ENCODE measurements at regions not wholly inside any gene's neighbourhood (a gene's known extent, or its start where the extent isn't known, plus 50 kb on each side); places are given as distances from the start of the nearest gene placed in this dataset.

DNA sequence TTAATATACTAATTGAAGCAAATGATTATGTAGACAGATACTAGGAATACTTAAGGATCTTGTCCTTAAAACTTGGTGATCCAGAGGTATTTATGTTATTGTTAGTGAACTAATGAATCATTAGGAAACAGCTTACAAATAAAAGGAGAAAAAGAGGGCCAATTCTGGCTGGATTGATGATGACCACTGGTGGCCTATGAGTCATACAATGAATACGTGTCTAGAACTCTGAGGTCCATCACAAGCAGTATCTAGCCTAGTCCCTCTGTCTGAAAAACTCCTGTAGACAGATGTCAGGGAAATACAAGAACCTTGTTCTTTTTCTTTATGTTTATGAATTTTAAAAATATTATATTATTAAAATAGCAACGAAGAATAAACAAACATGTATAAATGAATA lies 51.7 kb upstream of the RTL1 start:
- H3K4me3 Mint-ChIP-seq: no peak overlapping the region
- no peaks in the 10 kb centered on the region for H3K4me1 ChIP-seq (ENCODE audit: control insufficient read depth in 1 of 2, extremely low read depth in 1 of 2, insufficient read depth in 2 of 2, low read length in 2 of 2)
- ChIA-PET CTCF (no interaction called here), POLR2A (no interaction called here)
- H3K27ac Mint-ChIP-seq: no peak overlapping the region
- peaks cover 19 to 20% of the 10 kb centered on the region in 2 donors for H3K27me3 Mint-ChIP-seq
- no peaks in the 10 kb centered on the region for H3K27me3 ChIP-seq (replicated peaks in 1 of 2; ENCODE audit: control insufficient read depth in 2 of 2, extremely low read depth in 1 of 2, insufficient read depth in 2 of 2, low read length in 1 of 2)
- WGBS (ENCODE audit: insufficient coverage): no CpG with 5 or more reads among the region's 2 CpGs
- ATAC-seq (replicated peaks in 1 of 4) (no peak), DNase-seq (no peak)
- H3K4me3 ChIP-seq (ENCODE audit: control insufficient read depth in 1 of 2, extremely low read depth in 1 of 2, low read length in 1 of 2): no peak overlapping the region
- no peak overlapping the region for H3K27ac ChIP-seq (ENCODE audit: low read length)
- no peaks in the 10 kb centered on the region for H3K9me3 Mint-ChIP-seq
- H3K9me3 ChIP-seq: no peaks in the 10 kb centered on the region
- H3K36me3 ChIP-seq (ENCODE audit: control insufficient read depth in 2 of 2, extremely low read depth in 1 of 2, insufficient read depth in 1 of 2, low read length in 1 of 2): no peaks in the 10 kb centered on the region
- no peaks in the 10 kb centered on the region for H3K4me1 Mint-ChIP-seq
- H3K36me3 Mint-ChIP-seq: no peaks in the 10 kb centered on the region

DNA sequence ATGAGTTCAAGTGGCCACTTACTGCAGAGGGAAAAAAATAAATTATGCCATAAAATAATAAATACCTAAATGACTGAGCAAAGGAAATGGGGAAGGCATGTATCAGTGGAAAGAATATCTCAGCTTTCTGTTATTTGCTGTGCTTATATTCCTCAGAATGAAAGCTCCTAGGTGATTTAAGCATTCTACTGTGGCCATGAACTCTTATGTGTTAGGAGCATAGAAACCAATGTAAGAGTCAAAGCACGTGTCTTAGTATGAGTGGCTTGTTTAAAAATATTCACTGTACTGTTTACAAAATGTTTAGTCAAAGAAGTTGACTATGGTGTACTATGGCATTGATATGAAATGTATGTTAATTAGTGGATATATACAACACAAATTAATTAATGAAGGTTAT lies 59.0 kb upstream of the RTL1 start:
- H3K27ac ChIP-seq (ENCODE audit: low read length): no peak overlapping the region
- ChIA-PET POLR2A (no interaction called here), CTCF (no interaction called here)
- H3K27me3 ChIP-seq (replicated peaks in 1 of 2; ENCODE audit: control insufficient read depth in 2 of 2, extremely low read depth in 1 of 2, insufficient read depth in 2 of 2, low read length in 1 of 2): no peaks in the 10 kb centered on the region
- H3K4me1 Mint-ChIP-seq: no peaks in the 10 kb centered on the region
- H3K4me3 ChIP-seq (ENCODE audit: control insufficient read depth in 1 of 2, extremely low read depth in 1 of 2, low read length in 1 of 2): no peak overlapping the region
- no peak for DNase-seq
- no CpG with 5 or more reads among the region's 1 CpG for WGBS (ENCODE audit: insufficient coverage)
- no peaks in the 10 kb centered on the region for H3K9me3 ChIP-seq
- H3K27me3 Mint-ChIP-seq: peaks cover 25 to 28% of the 10 kb centered on the region in 2 donors
- H3K4me1 ChIP-seq (ENCODE audit: control insufficient read depth in 1 of 2, extremely low read depth in 1 of 2, insufficient read depth in 2 of 2, low read length in 2 of 2): no peaks in the 10 kb centered on the region
- ATAC-seq (replicated peaks in 1 of 4): no peak
- H3K9me3 Mint-ChIP-seq: no peaks in the 10 kb centered on the region
- no peak overlapping the region for H3K27ac Mint-ChIP-seq
- no peak overlapping the region for H3K4me3 Mint-ChIP-seq
- H3K36me3 ChIP-seq (ENCODE audit: control insufficient read depth in 2 of 2, extremely low read depth in 1 of 2, insufficient read depth in 1 of 2, low read length in 1 of 2): no peaks in the 10 kb centered on the region
- H3K36me3 Mint-ChIP-seq: no peaks in the 10 kb centered on the region

- CTCF ChIA-PET: no interaction called here
- no peak for ATAC-seq (replicated peaks in 1 of 4)
Observed at GRCh38 chr14:100965296-100965695, 61.8 kb upstream of the RTL1 start.

GRCh38 chr14:100967178-100967577 lies 63.7 kb upstream of the RTL1 start:
- ChIA-PET POLR2A (no interaction called here), CTCF (no interaction called here)
- no peak overlapping the region for H3K27ac ChIP-seq (ENCODE audit: low read length)
- DNase-seq (no peak), ATAC-seq (replicated peaks in 1 of 4) (no peak)
- H3K9me3 ChIP-seq: no peaks in the 10 kb centered on the region
- Mint-ChIP-seq H3K36me3 (no peaks in the 10 kb centered on the region), H3K9me3 (no peaks in the 10 kb centered on the region), H3K4me3 (no peak overlapping the region), H3K27ac (no peak overlapping the region), H3K27me3 (peaks cover 8 to 16% of the 10 kb centered on the region in 2 donors), H3K4me1 (no peaks in the 10 kb centered on the region)
- no peaks in the 10 kb centered on the region for H3K27me3 ChIP-seq (replicated peaks in 1 of 2; ENCODE audit: control insufficient read depth in 2 of 2, extremely low read depth in 1 of 2, insufficient read depth in 2 of 2, low read length in 1 of 2)
- WGBS (ENCODE audit: insufficient coverage): no CpG with 5 or more reads among the region's 3 CpGs
- H3K4me1 ChIP-seq (ENCODE audit: control insufficient read depth in 1 of 2, extremely low read depth in 1 of 2, insufficient read depth in 2 of 2, low read length in 2 of 2): no peaks in the 10 kb centered on the region
- no peak overlapping the region for H3K4me3 ChIP-seq (ENCODE audit: control insufficient read depth in 1 of 2, extremely low read depth in 1 of 2, low read length in 1 of 2)
- no peaks in the 10 kb centered on the region for H3K36me3 ChIP-seq (ENCODE audit: control insufficient read depth in 2 of 2, extremely low read depth in 1 of 2, insufficient read depth in 1 of 2, low read length in 1 of 2)

More at GRCh38 chr14:100965296-100965695, 61.8 kb upstream of the RTL1 start:
- Histone ChIP-seq H3K4me3 (ENCODE audit: control insufficient read depth in 1 of 2, extremely low read depth in 1 of 2, low read length in 1 of 2) (no peak overlapping the region), H3K36me3 (ENCODE audit: control insufficient read depth in 2 of 2, extremely low read depth in 1 of 2, insufficient read depth in 1 of 2, low read length in 1 of 2) (no peaks in the 10 kb centered on the region), H3K27me3 (replicated peaks in 1 of 2; ENCODE audit: control insufficient read depth in 2 of 2, extremely low read depth in 1 of 2, insufficient read depth in 2 of 2, low read length in 1 of 2) (no peaks in the 10 kb centered on the region), H3K9me3 (no peaks in the 10 kb centered on the region), H3K27ac (ENCODE audit: low read length) (no peak overlapping the region), H3K4me1 (ENCODE audit: control insufficient read depth in 1 of 2, extremely low read depth in 1 of 2, insufficient read depth in 2 of 2, low read length in 2 of 2) (no peaks in the 10 kb centered on the region)
- Mint-ChIP-seq H3K36me3 (no peaks in the 10 kb centered on the region), H3K27me3 (peaks cover 17 to 18% of the 10 kb centered on the region in 2 donors), H3K4me1 (no peaks in the 10 kb centered on the region), H3K4me3 (no peak overlapping the region), H3K9me3 (no peaks in the 10 kb centered on the region), H3K27ac (no peak overlapping the region)
- POLR2A ChIA-PET: no interaction called here
- 83% methylated on average over 3 of the region's 8 CpGs for WGBS (ENCODE audit: insufficient coverage)
- DNase-seq: no peak

- ChIA-PET CTCF (no interaction called here), POLR2A (no interaction called here)
- no peaks in the 10 kb centered on the region for H3K27me3 ChIP-seq (replicated peaks in 1 of 2; ENCODE audit: control insufficient read depth in 2 of 2, extremely low read depth in 1 of 2, insufficient read depth in 2 of 2, low read length in 1 of 2)
- no peaks in the 10 kb centered on the region for H3K9me3 ChIP-seq
- no peaks in the 10 kb centered on the region for H3K4me1 Mint-ChIP-seq
- peaks cover 8 to 19% of the 10 kb centered on the region in 2 donors for H3K27me3 Mint-ChIP-seq
- H3K36me3 ChIP-seq (ENCODE audit: control insufficient read depth in 2 of 2, extremely low read depth in 1 of 2, insufficient read depth in 1 of 2, low read length in 1 of 2): no peaks in the 10 kb centered on the region
- no peaks in the 10 kb centered on the region for H3K9me3 Mint-ChIP-seq
- DNase-seq (no peak), ATAC-seq (replicated peaks in 1 of 4) (no peak)
- no peak overlapping the region for H3K4me3 Mint-ChIP-seq
- WGBS (ENCODE audit: insufficient coverage): 90% methylated on average over 1 of the region's 2 CpGs
- H3K27ac ChIP-seq (ENCODE audit: low read length): no peak overlapping the region
- no peak overlapping the region for H3K27ac Mint-ChIP-seq
- H3K4me1 ChIP-seq (ENCODE audit: control insufficient read depth in 1 of 2, extremely low read depth in 1 of 2, insufficient read depth in 2 of 2, low read length in 2 of 2): no peaks in the 10 kb centered on the region
- no peak overlapping the region for H3K4me3 ChIP-seq (ENCODE audit: control insufficient read depth in 1 of 2, extremely low read depth in 1 of 2, low read length in 1 of 2)
- no peaks in the 10 kb centered on the region for H3K36me3 Mint-ChIP-seq
Observed at GRCh38 chr14:100967930-100968329, 64.4 kb upstream of the RTL1 start.

- Mint-ChIP-seq H3K4me3 (no peak overlapping the region), H3K27ac (no peak overlapping the region), H3K27me3 (peaks cover 2 to 8% of the 10 kb centered on the region in 2 donors), H3K36me3 (no peaks in the 10 kb centered on the region), H3K9me3 (no peaks in the 10 kb centered on the region), H3K4me1 (no peaks in the 10 kb centered on the region)
- 100% methylated on average over 1 of the region's 8 CpGs for WGBS (ENCODE audit: insufficient coverage)
- no peaks in the 10 kb centered on the region for H3K27me3 ChIP-seq (replicated peaks in 1 of 2; ENCODE audit: control insufficient read depth in 2 of 2, extremely low read depth in 1 of 2, insufficient read depth in 2 of 2, low read length in 1 of 2)
- no peak overlapping the region for H3K4me3 ChIP-seq (ENCODE audit: control insufficient read depth in 1 of 2, extremely low read depth in 1 of 2, low read length in 1 of 2)
- ChIA-PET POLR2A (no interaction called here), CTCF (no interaction called here)
- ATAC-seq (replicated peaks in 1 of 4): no peak
- H3K36me3 ChIP-seq (ENCODE audit: control insufficient read depth in 2 of 2, extremely low read depth in 1 of 2, insufficient read depth in 1 of 2, low read length in 1 of 2): no peaks in the 10 kb centered on the region
- no peaks in the 10 kb centered on the region for H3K9me3 ChIP-seq
- H3K4me1 ChIP-seq (ENCODE audit: control insufficient read depth in 1 of 2, extremely low read depth in 1 of 2, insufficient read depth in 2 of 2, low read length in 2 of 2): no peaks in the 10 kb centered on the region
- DNase-seq: no peak
- H3K27ac ChIP-seq (ENCODE audit: low read length): no peak overlapping the region
Observed at GRCh38 chr14:100972118-100972897, 68.8 kb upstream of the RTL1 start.

DNA sequence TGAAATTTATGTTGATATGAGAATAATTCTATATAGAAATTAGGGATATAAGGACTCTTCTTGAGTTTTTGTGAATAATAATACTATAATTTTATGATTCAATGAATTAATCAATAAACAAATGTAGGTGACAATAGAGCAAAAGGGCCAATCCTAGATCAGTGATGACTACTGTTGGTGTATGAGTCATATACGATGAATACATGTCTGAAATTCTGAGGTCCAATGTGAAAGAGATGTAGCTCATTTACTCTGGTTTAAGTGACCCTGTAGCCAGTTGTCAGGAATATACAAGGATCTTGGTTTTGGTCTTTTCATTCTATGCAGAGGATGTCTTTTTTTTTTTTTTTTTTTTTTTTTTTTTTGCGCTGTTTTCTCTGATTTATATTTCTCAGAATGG lies 72.1 kb upstream of the RTL1 start:
- H3K27ac Mint-ChIP-seq: no peak overlapping the region
- H3K36me3 Mint-ChIP-seq: no peaks in the 10 kb centered on the region
- H3K4me1 ChIP-seq (ENCODE audit: control insufficient read depth in 1 of 2, extremely low read depth in 1 of 2, insufficient read depth in 2 of 2, low read length in 2 of 2): no peaks in the 10 kb centered on the region
- no peak for ATAC-seq (replicated peaks in 1 of 4)
- no peak overlapping the region for H3K4me3 ChIP-seq (ENCODE audit: control insufficient read depth in 1 of 2, extremely low read depth in 1 of 2, low read length in 1 of 2)
- no peaks in the 10 kb centered on the region for H3K27me3 ChIP-seq (replicated peaks in 1 of 2; ENCODE audit: control insufficient read depth in 2 of 2, extremely low read depth in 1 of 2, insufficient read depth in 2 of 2, low read length in 1 of 2)
- no peak overlapping the region for H3K27ac ChIP-seq (ENCODE audit: low read length)
- no peak for DNase-seq
- H3K9me3 ChIP-seq: no peaks in the 10 kb centered on the region
- WGBS (ENCODE audit: insufficient coverage): 100% methylated on average over 1 of the region's 2 CpGs
- H3K36me3 ChIP-seq (ENCODE audit: control insufficient read depth in 2 of 2, extremely low read depth in 1 of 2, insufficient read depth in 1 of 2, low read length in 1 of 2): no peaks in the 10 kb centered on the region
- ChIA-PET CTCF (no interaction called here), POLR2A (no interaction called here)
- no peaks in the 10 kb centered on the region for H3K4me1 Mint-ChIP-seq
- no peaks in the 10 kb centered on the region for H3K9me3 Mint-ChIP-seq
- peaks cover 4 to 8% of the 10 kb centered on the region in 2 donors for H3K27me3 Mint-ChIP-seq
- H3K4me3 Mint-ChIP-seq: no peak overlapping the region

Data from T-cell (primary cell).